ENCODE measurements at regions not wholly inside any gene's neighbourhood (a gene's known extent, or its start where the extent isn't known, plus 50 kb on each side); places are given as distances from the start of the nearest gene placed in this dataset.

- Histone ChIP-seq H3K9me3 (no peaks in the 10 kb centered on the region), H3K27ac (no peak overlapping the region), H3K4me1 (ENCODE audit: insufficient read depth) (no peaks in the 10 kb centered on the region), H3K27me3 (no peaks in the 10 kb centered on the region), H3K4me3 (no peak overlapping the region), H3K36me3 (no peaks in the 10 kb centered on the region)
- WGBS, 3 donors, result 78 to 81% (median 78%) methylated on average over 10 of the region's 10 CpGs
- intact Hi-C loops (cut with DNase I), result no loop called here
- no peak for DNase-seq
- TF ChIP-seq EP300 (IDR thresholded peaks at IDR 0.05), result no peak
- TF ChIP-seq POLR2A (IDR thresholded peaks at IDR 0.05), result no peak
- TF ChIP-seq CTCF (IDR thresholded peaks at IDR 0.05), result no peak
These were observed 552.3 kb upstream of the JARID2 start for GRCh38 chr6:14693301-14694192.

GRCh38 chr6:14694308-14694707 lies 551.6 kb upstream of the JARID2 start:
- H3K9me3 ChIP-seq, result no peaks in the 10 kb centered on the region
- H3K4me1 ChIP-seq (ENCODE audit: insufficient read depth), result no peaks in the 10 kb centered on the region
- WGBS, 3 donors, result 74 to 91% (median 78%) methylated on average over 1 of the region's 1 CpG
- H3K36me3 ChIP-seq, result no peaks in the 10 kb centered on the region
- no peak overlapping the region for H3K4me3 ChIP-seq
- H3K27me3 ChIP-seq, result no peaks in the 10 kb centered on the region
- TF ChIP-seq EP300 (IDR thresholded peaks at IDR 0.05) (no peak), CTCF (IDR thresholded peaks at IDR 0.05) (no peak), POLR2A (IDR thresholded peaks at IDR 0.05) (no peak)
- DNase-seq, result no peak
- H3K27ac ChIP-seq, result no peak overlapping the region
- intact Hi-C loops (cut with DNase I), result no loop called here

GRCh38 chr6:14695579-14695978 lies 550.3 kb upstream of the JARID2 start:
- intact Hi-C loops (cut with DNase I), result no loop called here

GRCh38 chr6:14696367-14696766 lies 549.5 kb upstream of the JARID2 start:
- 96 to 97% (median 96%) methylated on average over 4 of the region's 4 CpGs for WGBS, 3 donors
- Histone ChIP-seq H3K4me1 (ENCODE audit: insufficient read depth) (no peaks in the 10 kb centered on the region), H3K9me3 (no peaks in the 10 kb centered on the region), H3K36me3 (no peaks in the 10 kb centered on the region), H3K27me3 (no peaks in the 10 kb centered on the region), H3K27ac (no peak overlapping the region), H3K4me3 (no peak overlapping the region)
- no peak for DNase-seq
- intact Hi-C loops (cut with DNase I), result no loop called here
- TF ChIP-seq POLR2A (IDR thresholded peaks at IDR 0.05) (no peak), EP300 (IDR thresholded peaks at IDR 0.05) (no peak), CTCF (IDR thresholded peaks at IDR 0.05) (no peak)

More at GRCh38 chr6:14695579-14695978, 550.3 kb upstream of the JARID2 start:
- no peak for DNase-seq
- no peaks in the 10 kb centered on the region for H3K36me3 ChIP-seq
- H3K4me1 ChIP-seq (ENCODE audit: insufficient read depth), result no peaks in the 10 kb centered on the region
- no peak for TF ChIP-seq CTCF (IDR thresholded peaks at IDR 0.05)
- no peak for TF ChIP-seq POLR2A (IDR thresholded peaks at IDR 0.05)
- H3K27ac ChIP-seq, result no peak overlapping the region
- no peaks in the 10 kb centered on the region for H3K9me3 ChIP-seq
- WGBS, 3 donors, result 72 to 80% (median 77%) methylated on average over 6 of the region's 6 CpGs
- no peak overlapping the region for H3K4me3 ChIP-seq
- H3K27me3 ChIP-seq, result no peaks in the 10 kb centered on the region
